Stimulated activated CD4-positive, alpha-beta T cell treated with anti-CD3 and anti-CD28 coated beads, TNF-alpha, amount 100 ng/mL, for 1 hour (primary cell): ENCODE measurements at regions not wholly inside any gene's neighbourhood (a gene's known extent, or its start where the extent isn't known, plus 50 kb on each side); places are given as distances from the start of the nearest gene placed in this dataset.

ENCODE experiments used
- DNase-seq, 3 donors: peaks; one replicate each; pipeline ENCODE4 v3.0.0-alpha.2; 2020; ENCODE audit warnings: low read depth in 3 of 3, low spot score in 1 of 3

- DNase-seq = no peak
Measured at GRCh38 chr17:77750427-77751043, 208.0 kb upstream of the TNRC6C start.

- no peak for DNase-seq
Measured at GRCh38 chr17:77753246-77753645, 205.3 kb upstream of the TNRC6C start.

GRCh38 chr17:77753691-77754245, 204.7 kb upstream of the TNRC6C start:
- no peak for DNase-seq

GRCh38 chr17:77754956-77755355, 203.5 kb upstream of the TNRC6C start:
- DNase-seq = no peak

- no peak for DNase-seq
Measured at GRCh38 chr17:77755410-77755963, 203.0 kb upstream of the TNRC6C start.

DNA sequence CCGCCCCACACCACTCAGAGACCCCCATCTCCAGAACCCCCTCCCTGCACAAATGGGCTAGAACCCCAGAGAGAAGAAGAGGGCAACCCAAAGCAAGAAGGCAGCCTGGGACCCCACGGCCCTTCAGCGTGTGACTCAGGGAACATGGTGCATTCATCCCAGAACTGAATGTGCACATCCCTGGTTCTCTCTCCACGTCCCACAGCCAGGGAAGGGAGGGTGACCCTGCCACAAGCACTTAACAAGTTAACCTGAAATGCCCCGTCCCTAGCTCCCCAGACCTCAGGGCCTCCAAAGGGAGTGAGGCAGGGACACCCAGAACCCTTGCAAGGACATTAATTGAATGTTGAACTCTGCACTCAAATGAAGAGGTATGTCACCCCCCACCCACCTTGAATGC, 202.5 kb upstream of the TNRC6C start:
- no peak for DNase-seq

GRCh38 chr17:77756846-77757560, 201.5 kb upstream of the TNRC6C start:
- no peak for DNase-seq

GRCh38 chr17:77757561-77757898, 201.0 kb upstream of the TNRC6C start:
- no peak for DNase-seq

GRCh38 chr17:77763023-77763422, 195.5 kb upstream of the TNRC6C start:
- no peak for DNase-seq

GRCh38 chr17:77763575-77763974, 194.9 kb upstream of the TNRC6C start:
- DNase-seq = no peak

- DNase-seq = no peak
Measured at GRCh38 chr17:77765292-77765691, 193.2 kb upstream of the TNRC6C start.

DNA sequence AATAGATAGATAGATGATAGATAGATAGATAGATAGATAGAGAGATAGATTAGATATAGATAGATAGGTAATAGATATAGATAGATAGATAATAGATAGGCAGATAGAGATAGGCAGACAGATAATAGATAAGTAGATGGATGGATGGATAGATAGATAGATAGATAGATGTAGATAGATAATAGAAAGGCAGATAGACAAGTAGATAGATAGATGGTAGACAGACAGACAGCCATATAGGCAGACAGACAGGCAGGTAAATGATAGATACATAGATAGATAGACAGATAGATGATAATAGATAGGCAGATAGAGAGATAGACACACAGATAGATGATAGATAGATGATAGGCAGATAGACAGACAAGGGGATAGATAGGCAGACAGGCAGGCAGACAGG, 191.4 kb upstream of the TNRC6C start:
- no peak for DNase-seq

DNA sequence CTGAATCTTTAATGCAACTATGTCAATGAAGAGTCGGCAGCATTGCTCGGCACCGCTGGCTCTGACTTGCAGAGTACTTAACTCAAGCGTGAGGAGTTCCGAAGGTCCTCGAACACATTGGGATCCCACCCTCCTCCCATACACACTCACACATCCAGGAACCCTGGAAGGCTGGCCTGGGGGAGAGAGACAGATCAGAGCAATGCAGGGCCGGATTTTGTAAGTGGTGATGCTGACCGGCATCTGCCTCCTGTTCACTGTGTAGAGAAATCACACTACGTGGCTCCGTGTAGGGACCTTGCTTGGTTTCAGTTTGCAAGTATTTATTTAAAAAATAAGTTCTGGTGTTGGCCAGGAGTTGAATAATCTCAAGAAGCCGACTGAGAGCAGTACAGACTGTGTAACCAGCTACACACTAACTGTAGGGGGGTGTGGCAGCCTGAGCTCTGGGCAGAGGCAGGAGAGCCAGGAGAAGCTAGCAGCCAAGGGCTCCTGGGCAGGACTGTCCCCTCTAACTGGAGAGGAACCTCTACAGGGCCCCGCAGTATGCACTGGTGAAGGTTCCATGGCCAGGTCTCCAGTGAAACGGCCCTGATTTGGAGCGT, 190.2 kb upstream of the TNRC6C start:
- DNase-seq = no peak

DNA sequence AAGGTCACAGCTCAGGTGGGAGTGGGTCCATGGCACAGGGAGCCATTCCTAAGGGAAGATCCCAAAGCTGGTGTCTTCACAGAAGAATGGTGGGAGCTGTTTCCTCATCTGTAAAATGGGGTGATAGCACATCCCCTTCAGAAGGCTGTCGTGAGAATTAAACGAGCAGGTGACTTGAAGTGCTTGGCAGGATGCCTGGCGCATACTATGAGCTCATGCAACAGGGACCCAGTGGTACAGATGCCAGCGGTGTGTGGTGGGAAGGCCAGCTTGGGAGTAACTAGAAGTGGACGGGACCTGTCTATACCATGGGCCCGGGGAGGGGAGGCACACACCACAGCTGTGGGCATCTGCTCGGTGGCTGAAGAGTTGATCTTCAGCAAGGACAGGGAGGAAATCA, 189.3 kb upstream of the TNRC6C start:
- no peak for DNase-seq

GRCh38 chr17:77769762-77770161, 188.7 kb upstream of the TNRC6C start:
- DNase-seq = no peak

GRCh38 chr17:77770331-77771105, 188.0 kb upstream of the TNRC6C start:
- DNase-seq = no peak

GRCh38 chr17:77771145-77771544, 187.4 kb upstream of the TNRC6C start:
- DNase-seq = no peak

DNA sequence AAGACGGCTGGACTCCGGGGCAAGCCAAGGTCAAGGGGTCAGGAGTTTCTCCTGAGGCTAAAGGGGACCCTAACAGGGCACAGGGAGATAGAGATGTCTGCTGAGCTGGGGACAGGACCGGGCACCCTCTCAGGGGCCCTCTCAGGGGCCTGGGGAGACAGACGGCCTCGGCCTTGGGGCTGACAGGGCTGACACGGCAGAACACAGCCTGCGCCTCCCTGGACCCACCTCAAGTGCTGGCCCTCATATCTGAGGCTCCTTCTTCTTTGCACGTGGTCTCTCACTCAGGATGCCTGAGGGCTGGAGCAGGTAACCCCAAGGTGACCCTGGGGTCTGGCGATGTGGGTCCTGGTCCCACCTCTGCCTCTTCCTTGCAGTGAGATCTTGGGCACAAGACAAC, 186.9 kb upstream of the TNRC6C start:
- DNase-seq = no peak

- no peak for DNase-seq
Measured at GRCh38 chr17:77771998-77772397, 186.5 kb upstream of the TNRC6C start.

DNA sequence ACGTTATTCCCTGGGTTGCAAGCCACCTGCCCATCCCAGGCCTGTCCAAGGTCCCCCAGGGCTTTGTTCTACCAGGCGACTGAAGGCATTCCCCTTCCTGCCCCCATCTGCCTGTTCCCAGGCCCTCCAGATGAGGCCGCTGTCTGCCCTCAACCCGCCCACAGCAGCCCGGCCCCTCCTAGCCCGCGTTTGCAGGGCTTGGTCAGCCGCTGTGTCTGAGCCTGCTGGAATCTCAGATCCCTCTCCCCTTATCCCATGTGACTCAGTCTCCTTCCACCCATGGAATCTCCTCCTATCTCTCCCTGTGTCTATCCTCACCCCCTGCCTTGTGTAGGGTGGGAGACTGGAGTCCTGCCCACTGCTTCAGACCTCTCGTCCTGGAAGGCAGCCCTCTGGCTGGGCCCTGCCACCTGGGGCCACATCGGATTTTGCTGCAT, 186.0 kb upstream of the TNRC6C start:
- DNase-seq = peak in 2 of 3 donors; percentile 30 to 51

DNA sequence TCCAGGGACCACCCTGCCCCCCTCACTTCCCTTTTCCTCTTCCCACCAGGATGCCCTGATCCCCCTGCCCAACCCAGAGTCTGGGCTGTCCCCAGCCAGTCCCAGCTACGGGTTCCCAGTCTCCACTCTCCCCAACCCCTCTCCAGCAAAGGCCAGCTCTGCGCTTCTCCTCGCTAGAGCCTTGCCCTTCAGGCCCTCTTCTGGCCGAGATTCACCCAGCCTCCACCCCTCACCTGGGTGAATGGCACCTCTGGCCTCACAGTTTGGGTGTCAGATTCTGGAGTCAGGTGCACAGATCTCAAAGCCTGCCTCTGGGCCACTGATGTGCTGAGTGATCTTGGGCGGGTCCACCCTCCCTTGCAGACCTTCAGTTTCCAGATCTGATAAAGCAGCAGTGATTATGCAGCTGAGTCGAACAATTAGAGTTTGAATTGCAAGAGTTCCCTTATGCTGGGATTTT, 185.6 kb upstream of the TNRC6C start:
- DNase-seq = no peak
